GM18507 (cell line): ENCODE measurements at regions not wholly inside any gene's neighbourhood (a gene's known extent, or its start where the extent isn't known, plus 50 kb on each side); places are given as distances from the start of the nearest gene placed in this dataset.
"Not testable (repeated sequence)": the region's sequence is repeated elsewhere in the genome, so short reads cannot be mapped to it uniquely, and the experiment has no call there.

ENCODE experiments used
- DNase-seq: peaks from one replicate; pipeline ENCODE4 v3.0.0; 2011; ENCODE audit warnings: low read depth; ENCODE audit not compliant: insufficient read length; ENCODE audit errors: extremely low spot score
- FAIRE-seq: peaks from 2 replicates; lab custom pipeline; 2011; peaks lifted over from hg19 to GRCh38; lab: Jason Lieb, UNC

DNA sequence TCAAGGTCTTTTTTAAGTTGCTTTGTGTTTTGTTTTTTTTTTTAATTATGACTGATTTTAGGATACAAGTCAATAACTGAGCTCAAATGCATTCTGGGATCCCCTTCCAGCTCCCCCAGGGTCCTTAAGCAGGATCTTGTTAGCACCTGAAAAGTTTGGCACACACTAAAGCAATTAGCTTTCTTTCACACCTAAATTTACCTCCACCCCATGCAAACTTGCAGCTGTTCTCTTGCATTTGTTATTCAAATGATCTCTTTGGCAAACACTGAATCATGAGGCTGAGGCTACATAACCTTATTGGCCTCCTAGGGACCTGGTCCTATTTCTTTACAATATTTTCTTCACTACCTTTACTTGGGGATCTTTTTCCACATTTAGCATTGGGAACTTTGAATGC lies 2026.1 kb upstream of the CELF4 start:
- DNase-seq (no peak), FAIRE-seq (no peak)

DNA sequence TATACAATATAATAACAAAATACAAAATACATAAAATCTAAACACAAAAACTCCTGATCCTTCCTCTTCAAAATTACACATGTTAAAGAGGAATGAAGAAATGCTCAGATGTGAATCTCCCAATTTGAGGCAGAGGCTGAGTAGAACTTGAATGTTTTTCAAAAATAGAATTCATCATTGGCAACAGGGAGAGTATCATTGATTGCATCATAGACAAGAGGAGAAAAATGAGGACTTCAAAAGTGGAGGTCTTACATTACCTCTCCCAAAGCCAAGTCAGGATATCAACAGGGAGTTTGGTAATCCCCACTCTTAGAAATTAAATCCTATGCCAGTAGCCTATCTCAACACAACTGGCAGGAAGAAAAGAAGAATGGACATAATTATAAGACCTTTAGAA lies 2023.9 kb upstream of the CELF4 start:
- DNase-seq: no peak
- FAIRE-seq: no peak

DNA sequence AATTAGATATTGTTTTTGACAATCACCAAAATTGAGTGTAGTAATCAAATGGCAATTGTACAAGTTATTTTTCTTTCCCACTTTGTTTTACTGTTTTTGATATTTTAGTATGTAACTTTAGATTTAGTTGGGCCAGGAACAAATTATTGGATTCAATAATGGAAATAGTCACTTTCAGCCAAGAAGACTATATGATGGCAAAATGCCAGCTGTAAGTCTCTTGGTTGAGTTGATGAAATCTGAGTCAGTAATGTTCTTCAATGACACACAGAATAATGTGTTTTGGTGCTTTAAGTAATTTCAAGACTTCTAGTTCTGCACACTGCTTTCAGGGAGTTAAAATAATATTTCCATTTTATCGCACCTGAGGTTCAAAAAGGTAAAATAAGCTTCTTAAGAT lies 2022.0 kb upstream of the CELF4 start:
- no peak for DNase-seq
- no peak for FAIRE-seq

DNA sequence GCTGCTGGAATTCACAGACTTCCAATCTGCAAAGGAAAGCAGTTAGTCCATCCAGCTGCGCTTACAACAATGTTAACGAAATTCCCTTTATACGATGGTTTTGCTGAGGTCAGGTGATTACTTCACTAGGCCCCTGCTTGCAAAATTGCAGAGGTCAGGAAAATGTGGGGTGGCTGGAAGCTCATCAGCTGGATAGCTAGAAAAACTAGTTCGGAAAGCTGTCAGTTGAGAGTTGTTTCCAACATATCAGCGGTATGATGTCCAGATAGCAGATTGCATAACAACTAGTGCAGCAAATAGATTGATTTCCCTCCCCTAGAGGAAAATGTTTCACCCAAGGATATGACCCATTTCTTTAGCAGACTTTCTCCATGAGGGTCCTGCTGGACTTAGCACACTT lies 2021.1 kb upstream of the CELF4 start:
- DNase-seq (no peak), FAIRE-seq (no peak)

DNA sequence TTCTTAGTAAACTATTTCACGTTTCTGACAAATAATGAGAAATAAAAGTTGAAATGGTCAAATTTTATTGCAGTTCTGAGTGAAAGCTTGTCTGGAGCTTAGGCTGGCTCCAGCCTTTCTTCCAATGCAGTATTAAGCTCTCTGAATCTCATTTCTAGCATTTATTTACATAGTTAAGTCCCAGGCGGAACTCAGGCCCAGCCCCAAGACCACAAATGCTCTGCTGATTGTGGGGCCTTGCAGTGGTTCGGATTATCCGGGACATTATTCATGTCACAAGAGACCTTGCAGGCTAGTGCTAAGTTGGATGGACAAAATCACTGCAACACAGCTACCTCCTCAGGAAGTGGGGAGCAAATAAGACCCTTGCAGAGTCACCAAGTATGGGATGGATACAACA lies 2009.3 kb upstream of the CELF4 start:
- no peak for FAIRE-seq

DNA sequence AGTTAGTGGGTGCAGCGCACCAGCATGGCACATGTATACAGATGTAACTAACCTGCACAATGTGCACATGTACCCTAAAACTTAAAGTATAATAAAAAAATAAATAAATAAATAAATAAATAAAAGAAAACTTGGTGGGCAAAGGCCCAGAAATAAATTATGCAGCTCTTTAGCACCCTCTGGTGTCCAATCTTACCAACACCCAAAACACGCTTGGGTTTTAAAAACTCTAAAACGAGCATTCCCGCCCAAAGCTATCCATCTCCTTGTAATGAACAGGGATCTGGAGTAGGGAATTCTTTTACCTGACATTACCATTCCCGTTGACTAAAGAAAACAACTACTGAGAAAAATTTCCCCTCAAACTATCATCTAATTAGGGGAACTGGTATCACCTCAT lies 2005.9 kb upstream of the CELF4 start:
- no peak for FAIRE-seq

More for the DNA sequence above, 2009.3 kb upstream of the CELF4 start:
- DNase-seq: no peak

DNA sequence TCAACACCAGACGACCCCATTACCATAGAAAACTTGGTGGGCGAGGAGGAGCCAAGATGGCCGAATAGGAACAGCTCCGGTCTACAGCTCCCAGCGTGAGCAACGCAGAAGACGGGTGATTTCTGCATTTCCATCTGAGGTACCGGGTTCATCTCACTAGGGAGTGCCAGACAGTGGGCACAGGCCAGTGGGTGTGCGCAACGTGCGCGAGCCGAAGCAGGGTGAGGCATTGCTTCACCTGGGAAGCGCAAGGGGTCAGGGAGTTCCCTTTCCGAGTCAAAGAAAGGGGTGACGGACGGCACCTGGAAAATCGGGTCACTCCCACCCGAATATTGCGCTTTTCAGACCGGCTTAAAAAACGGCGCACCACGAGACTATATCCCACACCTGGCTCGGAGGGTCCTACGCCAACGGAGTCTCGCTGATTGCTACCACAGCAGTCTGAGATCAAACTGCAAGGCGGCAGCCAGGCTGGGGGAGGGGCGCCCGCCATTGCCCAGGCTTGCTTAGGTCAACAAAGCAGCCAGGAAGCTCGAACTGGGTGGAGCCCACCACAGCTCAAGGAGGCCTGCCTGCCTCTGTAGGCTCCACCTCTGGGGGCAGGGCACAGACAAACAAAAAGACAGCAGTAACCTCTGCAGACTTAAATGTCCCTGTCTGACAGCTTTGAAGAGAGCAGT lies 2000.1 kb upstream of the CELF4 start:
- DNase-seq, FAIRE-seq: not testable (repeated sequence)

More for the DNA sequence above, 2005.9 kb upstream of the CELF4 start:
- DNase-seq: no peak

DNA sequence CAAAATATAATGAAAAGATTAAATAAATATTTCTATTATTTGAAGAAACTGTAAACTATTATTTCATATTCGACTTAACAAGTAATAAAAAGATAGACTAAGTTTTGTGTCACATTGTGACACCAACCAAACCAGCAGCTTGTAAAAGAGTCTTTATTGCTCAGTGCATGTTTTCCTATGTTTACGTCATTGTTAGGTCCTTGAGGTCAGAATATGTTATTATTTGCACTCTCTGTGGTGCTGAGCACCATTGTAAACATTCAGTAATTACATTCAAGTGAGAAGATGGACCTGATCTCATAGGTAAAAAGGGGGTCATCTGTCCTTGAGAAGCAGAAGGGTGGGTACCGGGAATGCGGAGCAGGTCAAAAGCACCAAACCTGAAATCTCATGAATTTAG lies 1999.1 kb upstream of the CELF4 start:
- no peak for DNase-seq
- no peak for FAIRE-seq

DNA sequence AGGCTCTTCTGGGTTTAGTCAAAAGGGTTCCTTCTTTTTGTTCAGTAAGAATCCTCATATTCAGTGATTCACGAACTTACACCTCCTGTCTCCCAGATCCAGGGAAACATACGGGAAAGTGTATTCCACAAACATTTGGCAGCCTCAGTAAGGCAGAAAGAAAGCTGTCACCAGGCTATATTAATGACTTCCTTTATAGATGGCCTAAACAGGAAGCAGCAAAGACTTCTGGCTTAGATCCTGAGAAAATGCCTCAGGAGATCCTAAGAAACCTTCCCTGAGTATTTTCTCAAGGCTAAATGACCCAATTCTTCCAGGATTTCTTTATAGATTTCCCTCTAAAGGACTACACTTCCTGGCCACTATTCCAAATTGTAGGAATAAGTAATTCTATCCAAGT lies 1995.5 kb upstream of the CELF4 start:
- FAIRE-seq (no peak), DNase-seq (no peak)

DNA sequence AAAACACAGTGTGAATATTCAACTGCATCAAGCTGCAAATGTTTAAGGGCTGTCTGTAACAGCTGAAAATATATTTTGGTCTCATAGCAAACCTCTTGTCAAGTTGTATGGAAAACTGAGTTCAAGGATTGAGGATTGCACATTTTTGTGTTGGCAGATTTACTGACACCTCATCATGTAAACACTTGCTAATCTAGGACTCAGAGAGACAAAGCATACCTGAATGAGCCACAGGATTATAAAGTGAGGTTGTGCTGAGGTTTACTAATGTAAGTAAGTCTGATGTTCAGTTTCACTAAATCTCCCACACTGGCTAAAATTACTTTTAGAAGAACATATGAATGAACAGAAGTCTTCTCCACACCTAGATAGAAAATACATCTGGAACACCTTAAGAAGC lies 1993.1 kb upstream of the CELF4 start:
- no peak for FAIRE-seq
- no peak for DNase-seq

DNA sequence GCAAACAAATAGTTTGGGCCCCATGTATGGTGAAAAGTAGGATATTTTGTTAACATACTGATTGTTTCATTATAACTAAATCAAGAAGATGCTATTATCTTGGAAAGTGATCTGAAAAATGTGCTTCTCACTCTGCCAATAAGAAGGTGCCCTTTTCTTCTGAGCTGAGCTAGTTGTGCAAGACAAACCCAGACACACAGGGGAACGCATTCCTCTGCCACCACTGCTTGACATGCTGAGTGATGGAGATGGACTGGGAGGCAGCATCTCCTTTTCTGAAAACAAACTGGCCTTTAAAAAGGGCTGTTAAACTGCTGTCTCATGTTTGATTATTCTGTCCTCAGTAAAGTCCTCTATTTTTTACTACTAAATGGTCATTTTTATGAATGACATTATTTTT lies 1989.9 kb upstream of the CELF4 start:
- FAIRE-seq (no peak), DNase-seq (no peak)

DNA sequence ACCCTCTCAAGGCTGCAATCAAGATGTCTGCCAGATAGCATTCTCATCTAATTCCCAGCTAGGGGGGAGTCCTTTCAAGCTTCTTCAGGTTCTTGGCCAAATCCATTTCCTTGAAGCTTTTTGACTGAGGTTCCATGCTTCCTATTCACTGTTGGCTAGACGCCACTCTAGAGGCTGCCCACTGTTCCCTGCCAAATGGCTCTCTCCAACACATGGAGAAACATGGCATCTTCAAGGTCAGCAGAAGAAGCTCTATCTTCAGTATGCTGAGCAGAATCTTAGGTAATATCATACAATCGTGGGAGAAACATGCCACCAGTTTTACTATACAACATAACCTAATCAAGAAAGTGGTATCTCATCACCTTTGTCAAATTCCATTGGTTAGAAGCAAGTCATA lies 1985.1 kb upstream of the CELF4 start:
- DNase-seq: no peak
- FAIRE-seq: no peak

DNA sequence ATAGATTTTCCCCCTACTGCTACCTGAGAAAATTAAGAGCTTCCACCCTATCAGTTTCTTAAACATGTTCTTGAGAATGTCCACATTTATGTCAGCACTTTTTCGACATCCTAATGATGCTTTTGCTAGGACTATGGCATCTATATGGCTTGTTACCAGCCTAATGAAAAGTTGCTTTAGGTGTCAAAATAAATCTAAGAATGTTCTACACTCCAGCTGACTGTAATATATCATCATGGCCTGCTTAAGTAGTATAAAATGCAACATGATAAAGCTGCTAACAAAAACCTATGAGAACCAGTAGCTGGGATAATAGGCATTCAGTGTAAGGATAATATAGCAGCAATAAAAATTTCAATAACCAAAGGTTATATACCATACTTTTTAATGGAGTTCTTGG lies 1983.5 kb upstream of the CELF4 start:
- no peak for FAIRE-seq
- DNase-seq: no peak

DNA sequence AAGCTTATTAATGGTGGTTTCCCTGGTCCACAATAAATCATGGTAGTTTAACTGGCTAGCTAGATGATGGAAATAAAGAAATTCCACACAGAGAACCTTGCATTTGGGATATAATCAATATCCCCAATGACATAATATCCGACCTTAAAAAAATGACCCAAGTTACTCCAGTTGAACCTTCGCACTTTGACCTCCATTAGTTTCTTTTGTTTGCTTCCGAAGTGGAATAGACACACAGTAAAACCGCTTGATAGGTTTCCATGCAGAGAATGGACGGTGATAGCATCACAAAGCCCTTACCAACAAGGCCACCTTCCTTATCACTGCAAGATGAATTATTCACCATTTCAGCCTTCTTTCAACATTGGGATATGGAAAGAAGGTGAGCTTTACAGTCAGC lies 1966.1 kb upstream of the CELF4 start:
- FAIRE-seq (no peak), DNase-seq (no peak)

DNA sequence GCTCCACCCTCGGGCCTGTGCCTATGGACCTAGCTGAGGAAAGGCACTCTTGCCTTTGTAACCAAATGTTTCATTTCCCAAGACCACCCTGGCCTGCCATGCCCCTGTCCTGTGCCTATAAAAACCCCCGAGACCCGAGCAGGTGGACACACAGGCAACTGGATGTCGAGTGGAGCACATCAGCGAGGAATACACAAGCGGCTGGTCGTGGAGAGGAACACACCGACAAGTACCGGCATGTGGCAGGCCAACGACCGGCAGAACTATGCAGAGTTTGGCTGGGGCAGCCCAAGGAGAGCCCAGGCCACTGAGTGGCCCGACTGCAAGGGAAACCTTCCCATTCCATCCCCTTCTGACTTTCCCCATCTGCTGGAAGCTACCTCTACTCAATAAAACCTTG lies 1963.8 kb upstream of the CELF4 start:
- DNase-seq: no peak
- no peak for FAIRE-seq

DNA sequence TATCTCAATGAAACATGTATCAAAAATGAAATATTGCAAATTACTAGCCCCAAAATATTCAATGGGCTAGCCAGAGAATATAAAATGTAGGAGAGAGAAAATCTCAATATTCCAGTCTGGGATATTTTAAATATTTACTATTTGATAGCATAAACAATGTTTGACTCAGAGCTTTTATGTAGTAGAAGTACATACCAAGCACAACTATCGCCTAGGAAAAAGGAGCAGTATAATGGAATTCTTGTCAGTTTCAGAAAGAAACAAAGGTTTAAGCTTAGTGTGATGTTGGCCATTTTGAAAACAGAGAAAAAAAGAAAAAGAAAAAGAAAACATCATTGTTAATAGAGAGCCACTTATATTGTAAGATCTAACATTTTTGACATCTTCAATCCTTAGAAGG lies 1961.9 kb upstream of the CELF4 start:
- FAIRE-seq (no peak), DNase-seq (no peak)

DNA sequence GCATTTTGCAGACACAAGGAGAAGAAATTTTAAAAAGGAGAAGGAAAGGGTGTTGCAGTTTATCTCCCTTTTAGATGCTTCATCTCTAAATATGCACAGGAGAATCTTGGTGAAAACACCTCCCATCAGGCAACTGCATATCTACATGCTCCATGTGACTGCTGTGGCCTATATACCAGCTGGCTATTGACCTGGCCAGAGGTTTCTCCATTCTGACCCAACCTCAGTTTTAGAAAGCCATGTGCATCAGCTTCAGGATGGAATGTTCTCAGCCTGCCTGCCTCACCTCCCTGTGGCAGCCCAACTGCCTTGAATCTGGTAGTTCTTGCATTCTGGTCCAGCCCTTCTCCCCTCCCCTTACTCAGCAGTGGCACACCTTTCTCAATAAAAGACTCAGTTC lies 1958.8 kb upstream of the CELF4 start:
- no peak for FAIRE-seq
- DNase-seq: no peak

DNA sequence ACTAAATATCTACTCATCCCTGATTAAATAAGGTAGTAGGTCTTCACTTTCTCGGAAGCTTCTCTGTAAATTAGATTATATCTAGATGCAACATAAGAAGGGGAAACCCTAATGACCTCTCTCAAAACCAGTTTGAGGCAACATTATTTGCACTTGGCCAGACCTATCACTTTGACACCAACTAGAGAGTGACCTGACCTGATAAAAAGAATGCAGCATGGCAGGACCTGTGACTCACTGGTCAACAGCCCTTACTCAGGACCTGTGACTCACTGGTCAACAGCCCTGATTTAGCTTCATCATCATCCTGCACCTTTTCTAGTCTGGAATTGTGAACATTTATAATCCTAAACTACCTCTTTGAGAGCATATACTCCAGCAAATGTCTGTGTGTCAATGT lies 1957.7 kb upstream of the CELF4 start:
- DNase-seq (no peak), FAIRE-seq (no peak)

DNA sequence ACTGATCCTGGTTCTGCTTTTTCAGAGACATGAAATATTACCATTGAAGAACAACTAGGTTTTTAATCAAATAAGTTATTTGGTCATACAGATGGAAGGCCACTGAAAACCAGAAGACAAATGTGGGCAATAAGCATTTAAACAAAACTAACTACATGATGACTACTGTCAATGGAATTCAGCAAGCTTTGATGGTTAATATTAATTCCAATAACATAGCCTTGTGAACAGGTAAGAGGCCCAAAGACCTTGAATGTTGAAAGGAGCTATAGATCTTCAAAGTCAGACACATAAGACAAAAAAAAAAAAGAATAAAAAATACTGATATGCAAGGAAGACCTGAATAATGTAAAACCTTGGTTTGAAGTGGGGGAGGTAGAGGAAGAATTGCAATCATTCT lies 1955.6 kb upstream of the CELF4 start:
- FAIRE-seq: no peak
- no peak for DNase-seq

DNA sequence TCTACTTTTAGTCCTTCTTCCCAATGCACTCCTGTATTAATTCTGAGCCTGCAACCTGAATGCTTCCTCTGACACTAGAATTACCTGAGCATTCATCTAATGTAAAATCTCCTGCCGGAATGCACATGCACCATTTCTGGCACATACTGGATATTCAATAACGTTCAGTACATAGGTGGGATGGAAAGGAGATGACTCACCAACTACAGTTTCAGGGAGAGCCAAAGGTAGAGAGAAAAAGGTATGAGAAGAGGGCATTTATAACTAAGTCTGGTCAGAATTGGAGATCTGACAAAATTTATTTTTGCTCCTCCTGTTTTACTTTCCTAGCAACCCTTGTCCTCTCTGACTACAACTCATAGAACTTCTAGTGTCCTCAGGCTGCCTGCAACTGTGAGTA lies 1954.1 kb upstream of the CELF4 start:
- FAIRE-seq (no peak), DNase-seq (no peak)

DNA sequence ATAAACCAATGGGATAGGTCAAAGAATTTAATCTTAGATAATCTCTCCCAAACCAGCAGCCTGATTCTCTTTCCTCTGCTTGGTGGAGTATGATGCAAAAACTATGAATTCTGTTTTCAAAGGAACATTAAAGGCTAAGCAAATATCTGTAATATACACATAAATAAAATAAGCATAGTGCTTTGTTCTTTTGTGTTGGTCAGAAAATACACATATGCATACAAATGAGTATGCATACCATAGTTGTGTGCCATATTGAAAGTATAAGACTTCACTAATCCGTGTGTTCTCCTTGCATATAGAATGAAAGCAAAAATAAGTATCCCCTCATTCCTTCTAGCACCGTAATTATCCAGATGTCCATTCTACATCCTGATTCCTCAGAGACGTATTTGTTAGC lies 1949.7 kb upstream of the CELF4 start:
- DNase-seq: no peak
- FAIRE-seq: no peak

DNA sequence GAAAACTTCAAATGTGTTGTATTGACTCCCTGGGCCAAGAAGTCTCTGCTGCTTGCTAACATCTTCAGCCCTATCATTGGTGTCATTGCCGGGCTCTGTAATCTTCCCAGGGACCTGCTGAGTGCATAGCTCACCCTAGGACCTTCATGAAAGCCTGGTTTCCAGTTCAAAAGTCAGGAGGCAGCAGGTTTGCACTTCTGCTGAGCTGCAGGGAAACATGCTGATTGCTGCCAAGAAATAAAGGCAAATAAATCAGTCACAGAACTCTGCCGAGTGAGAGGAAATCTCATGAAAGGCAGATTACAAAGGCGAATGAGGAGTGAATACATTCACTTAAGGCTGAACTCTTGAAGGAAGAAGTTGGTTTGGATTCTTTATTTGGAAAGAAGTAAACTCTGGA lies 1947.6 kb upstream of the CELF4 start:
- DNase-seq (no peak), FAIRE-seq (no peak)
